GM12874 (cell line): ENCODE measurements at regions not wholly inside any gene's neighbourhood (a gene's known extent, or its start where the extent isn't known, plus 50 kb on each side); places are given as distances from the start of the nearest gene placed in this dataset.
A peak's percentile ranks its signal among the peaks of the same experiment; 100 is the strongest.

ENCODE experiments used
- TF ChIP-seq, protein P1 (sequence below): IDR thresholded peaks from 2 replicates; pipeline ENCODE4 v1.5.1; 2011; ENCODE audit warnings: low read depth, mild to moderate bottlenecking, control low read depth, low read length, moderate library complexity; ENCODE audit not compliant: insufficient read depth

DNA sequence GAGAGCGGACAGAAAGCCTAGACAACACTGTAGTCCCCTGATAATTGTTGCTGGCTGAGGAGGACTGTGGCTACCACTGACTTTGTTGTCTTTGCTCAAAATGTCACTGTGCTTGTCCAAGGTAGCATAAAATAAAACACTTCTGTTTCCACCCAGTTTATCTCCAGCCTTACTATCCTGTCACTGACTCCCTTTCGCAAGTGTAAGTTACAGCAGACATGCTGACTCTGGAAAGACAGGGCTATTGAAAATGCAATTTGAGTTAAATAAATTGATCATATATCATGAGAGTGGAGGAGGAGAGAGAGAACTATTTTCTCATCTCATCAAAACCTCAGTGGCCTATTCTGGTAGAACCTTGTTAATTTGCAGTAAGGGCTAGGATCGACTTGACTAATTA is 138.0 kb upstream of the KIRREL3 start:
- TF ChIP-seq, protein P1, sequence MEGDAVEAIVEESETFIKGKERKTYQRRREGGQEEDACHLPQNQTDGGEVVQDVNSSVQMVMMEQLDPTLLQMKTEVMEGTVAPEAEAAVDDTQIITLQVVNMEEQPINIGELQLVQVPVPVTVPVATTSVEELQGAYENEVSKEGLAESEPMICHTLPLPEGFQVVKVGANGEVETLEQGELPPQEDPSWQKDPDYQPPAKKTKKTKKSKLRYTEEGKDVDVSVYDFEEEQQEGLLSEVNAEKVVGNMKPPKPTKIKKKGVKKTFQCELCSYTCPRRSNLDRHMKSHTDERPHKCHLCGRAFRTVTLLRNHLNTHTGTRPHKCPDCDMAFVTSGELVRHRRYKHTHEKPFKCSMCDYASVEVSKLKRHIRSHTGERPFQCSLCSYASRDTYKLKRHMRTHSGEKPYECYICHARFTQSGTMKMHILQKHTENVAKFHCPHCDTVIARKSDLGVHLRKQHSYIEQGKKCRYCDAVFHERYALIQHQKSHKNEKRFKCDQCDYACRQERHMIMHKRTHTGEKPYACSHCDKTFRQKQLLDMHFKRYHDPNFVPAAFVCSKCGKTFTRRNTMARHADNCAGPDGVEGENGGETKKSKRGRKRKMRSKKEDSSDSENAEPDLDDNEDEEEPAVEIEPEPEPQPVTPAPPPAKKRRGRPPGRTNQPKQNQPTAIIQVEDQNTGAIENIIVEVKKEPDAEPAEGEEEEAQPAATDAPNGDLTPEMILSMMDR, result no peak

DNA sequence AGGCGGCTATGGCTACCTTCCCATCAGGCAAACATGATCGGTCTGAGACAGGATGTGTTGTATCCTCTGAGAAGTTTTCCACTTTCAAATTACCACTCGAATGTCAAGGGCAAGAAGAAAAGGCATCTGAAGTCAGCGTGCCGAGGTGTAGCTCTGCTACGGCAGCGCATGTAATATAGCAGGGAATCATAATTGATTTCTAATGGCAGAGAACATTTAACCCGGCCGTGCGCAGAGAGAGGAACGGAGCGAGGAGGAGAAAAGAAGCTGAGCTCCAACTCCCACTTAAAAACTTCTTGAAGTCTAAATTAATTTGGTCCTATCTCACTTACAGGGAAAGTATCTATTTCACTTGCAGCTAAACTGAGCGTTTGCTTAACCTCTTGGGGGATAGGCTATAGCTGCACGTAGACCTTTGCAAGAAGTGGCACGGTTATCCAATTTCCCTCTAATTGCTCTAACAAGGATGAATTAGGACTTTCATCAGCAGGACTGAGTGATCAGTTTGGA is 137.3 kb upstream of the KIRREL3 start:
- TF ChIP-seq, protein P1, result no peak

DNA sequence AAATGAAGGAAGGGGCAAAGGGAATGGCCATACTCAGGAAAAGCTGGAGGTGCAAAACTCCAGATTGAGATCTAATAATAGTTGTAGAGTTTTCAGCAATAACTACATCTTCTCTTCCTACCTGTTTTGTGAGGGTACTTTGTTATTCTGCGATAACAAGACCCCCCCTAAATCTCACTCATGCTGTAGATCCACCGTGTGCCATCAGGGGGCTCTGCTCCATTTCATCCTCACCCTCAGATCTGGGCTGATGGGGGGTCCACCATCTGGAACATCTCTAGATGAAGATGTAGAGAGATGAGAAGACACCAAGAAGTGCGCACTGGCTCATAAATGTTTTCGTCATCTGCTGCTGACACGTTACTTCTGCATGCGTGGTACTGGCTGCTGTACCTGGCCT is 135.9 kb upstream of the KIRREL3 start:
- TF ChIP-seq, protein P1, result peak; percentile 12; the same call in 1 of the 2 replicates

DNA sequence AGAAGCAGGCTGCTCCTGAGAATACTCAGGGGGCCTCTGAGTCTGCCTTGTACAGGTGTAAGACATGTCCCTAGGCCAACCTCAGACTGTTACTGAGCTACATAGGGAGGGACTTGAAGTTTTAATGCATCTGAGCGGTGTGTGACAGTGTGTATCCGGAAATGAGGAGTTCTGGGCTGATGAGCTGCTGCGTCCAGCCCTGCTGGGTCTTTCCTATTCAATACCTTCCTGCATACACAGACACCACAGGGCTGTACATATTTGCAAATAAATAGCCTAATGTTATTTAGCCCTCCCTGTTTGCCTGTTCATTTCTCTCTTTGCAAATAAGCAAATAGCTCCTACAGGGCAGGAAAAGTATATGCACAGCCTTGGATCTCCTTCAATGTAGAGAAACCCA is 134.7 kb upstream of the KIRREL3 start:
- TF ChIP-seq, protein P1, result no peak

DNA sequence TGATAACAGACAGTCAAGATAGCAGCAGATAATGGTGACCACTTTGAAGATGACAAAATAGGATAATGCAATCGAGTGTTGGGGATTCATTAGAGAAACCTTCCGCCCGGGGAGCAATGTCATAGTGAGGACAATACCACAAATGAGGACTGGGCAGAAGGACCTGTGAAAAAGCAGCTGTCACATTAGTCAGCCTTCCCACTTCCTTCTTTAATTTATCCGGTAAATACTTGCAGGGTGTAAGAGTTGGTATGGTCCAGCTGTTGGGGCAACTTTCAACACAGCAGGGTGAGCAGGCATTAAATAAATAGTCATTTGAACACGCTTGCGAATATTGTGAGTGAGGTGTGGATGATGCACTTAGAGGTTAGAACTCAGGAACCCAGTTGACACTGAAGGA is 132.5 kb upstream of the KIRREL3 start:
- TF ChIP-seq, protein P1, result no peak

DNA sequence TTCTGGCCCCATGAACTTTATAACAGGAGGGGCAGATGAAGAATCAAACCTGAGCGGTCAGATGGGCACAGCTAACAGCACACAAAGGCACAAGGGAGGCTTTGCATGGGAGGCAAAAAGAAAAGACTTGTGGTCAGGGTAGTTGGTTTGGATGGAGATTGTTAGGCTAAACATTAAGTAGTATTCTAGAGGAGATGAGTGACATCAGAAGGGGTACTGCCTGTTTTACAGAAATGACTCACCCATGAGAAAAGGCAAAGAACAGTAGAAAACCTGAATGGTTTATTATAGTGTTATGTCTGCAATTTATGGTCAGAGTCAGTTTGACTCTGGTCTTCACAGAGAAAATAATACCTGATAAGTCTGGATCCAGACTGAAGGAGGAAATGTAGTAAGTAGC is 129.8 kb upstream of the KIRREL3 start:
- TF ChIP-seq, protein P1, result no peak

DNA sequence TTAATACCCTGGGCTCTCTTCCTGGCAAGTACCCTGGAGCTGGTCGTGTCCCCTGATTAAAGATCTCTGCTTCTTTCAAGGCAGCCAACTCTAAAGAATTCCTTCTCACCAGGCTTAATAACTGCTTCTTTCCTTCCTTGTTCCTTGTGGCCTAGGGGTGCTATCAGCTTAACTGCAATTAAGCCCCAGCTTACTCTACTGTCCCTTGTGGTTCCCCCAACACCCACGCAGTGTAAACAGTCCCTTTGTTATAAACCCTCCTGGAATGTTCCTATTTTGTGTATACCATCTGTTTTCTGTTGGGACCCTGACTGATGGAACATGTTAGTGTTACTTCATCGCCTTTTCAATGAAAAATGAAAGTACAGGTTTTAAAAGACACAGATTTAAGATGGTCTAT is 126.4 kb upstream of the KIRREL3 start:
- TF ChIP-seq, protein P1, result no peak

DNA sequence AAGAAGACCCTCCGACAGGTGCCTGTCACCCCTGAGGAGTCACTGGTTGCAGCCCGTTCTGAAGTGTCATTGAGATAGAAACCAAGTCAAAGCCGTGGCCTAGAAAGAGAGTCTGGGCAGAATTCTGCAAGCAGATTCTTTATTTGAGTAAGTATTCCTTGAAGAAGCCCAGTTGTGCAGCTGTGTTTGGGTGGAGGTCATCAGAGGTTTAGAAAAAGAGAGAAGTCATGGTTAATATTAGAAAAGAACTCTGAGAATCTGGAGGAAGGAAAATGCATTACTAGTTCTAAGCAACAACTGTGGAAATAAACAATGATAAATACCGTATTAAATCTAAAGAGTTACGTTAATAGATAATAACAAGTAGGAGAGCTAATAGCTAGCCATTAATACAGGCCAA is 118.8 kb upstream of the KIRREL3 start:
- TF ChIP-seq, protein P1, result no peak
